OCI-LY3 (cell line): ENCODE measurements at regions not wholly inside any gene's neighbourhood (a gene's known extent, or its start where the extent isn't known, plus 50 kb on each side); places are given as distances from the start of the nearest gene placed in this dataset.

Source experiments
- H2AFZ ChIP-seq: fragments of 200-600, 300-600 bp; shearing (Covaris generic); 2 replicates; pipeline ENCODE4 v1.6.0; 2014; ENCODE audit warnings: antibody characterized with exemption, low read depth, low read length
- H3K27ac ChIP-seq: fragments of 200-600, 300-600 bp; sonication (generic); 2 replicates; pipeline ENCODE4 v1.5.1; 2014; ENCODE audit warnings: mild to moderate bottlenecking, low read length, moderate library complexity, mixed read lengths
- H3K27me3 ChIP-seq: fragments of 200-600, 300-600 bp; sonication (generic); 2 replicates; pipeline ENCODE4 v1.6.1; 2014; ENCODE audit warnings: low read depth, low read length, mixed read lengths
- H3K36me3 ChIP-seq: fragments of 200-600, 300-600 bp; sonication (generic); replicated peaks from 2 replicates; pipeline ENCODE3; 2014; ENCODE audit warnings: low read depth, low read length, mixed read lengths
- H3K4me1 ChIP-seq: fragments of 300-600, 200-600 bp; sonication (generic); 2 replicates; pipeline ENCODE4 v1.6.1; 2014; ENCODE audit warnings: low read length, mixed read lengths
- H3K4me2 ChIP-seq: fragments of 200-600, 300-600 bp; sonication (generic); 2 replicates; pipeline ENCODE4 v1.6.1; 2014; ENCODE audit warnings: low read length, mixed read lengths
- H3K4me3 ChIP-seq: fragments of 300-600, 200-600 bp; sonication (generic); 2 replicates; pipeline ENCODE4 v1.5.1; 2014; ENCODE audit warnings: antibody characterized with exemption, mild to moderate bottlenecking, low read length, moderate library complexity
- H3K79me2 ChIP-seq: fragments of 300-600, 200-600 bp; shearing (Covaris generic); 2 replicates; pipeline ENCODE4 v1.6.1; 2014; ENCODE audit warnings: mild to moderate bottlenecking, low read length, mixed read lengths
- H3K9ac ChIP-seq: fragments of 300-600, 200-600 bp; shearing (Covaris generic); 2 replicates; pipeline ENCODE4 v1.6.0; 2014; ENCODE audit warnings: mild to moderate bottlenecking, low read length, moderate library complexity
- H3K9me3 ChIP-seq: fragments of 200-600, 300-600 bp; shearing (Covaris generic); 2 replicates; pipeline ENCODE4 v1.6.1; 2014; ENCODE audit warnings: low read length, mixed read lengths; ENCODE audit not compliant: insufficient read depth
- H4K20me1 ChIP-seq: fragments of 200-600, 300-600 bp; sonication (generic); 2 replicates; pipeline ENCODE4 v1.6.1; 2016; ENCODE audit warnings: low read length, mixed read lengths; ENCODE audit not compliant: insufficient read depth
- EZH2phosphoT487 ChIP-seq: fragments of 200-600 bp; shearing (Covaris generic); IDR thresholded peaks from 2 replicates; pipeline ENCODE4 v1.6.1; 2018; ENCODE audit warnings: antibody characterized with exemption, mixed run types, low read depth
- TF ChIP-seq, protein P1 (sequence below): fragments of 200-600, 300-600 bp; sonication (generic); IDR thresholded peaks from 2 replicates; pipeline ENCODE4 v1.5.1; 2014; ENCODE audit warnings: antibody characterized with exemption, low read length, low read depth

GRCh38 chr1:114330451-114330983 is 176.8 kb upstream of the SYT6 start:
- no peaks in the 10 kb centered on the region for H3K9me3 ChIP-seq
- H3K79me2 ChIP-seq = no peaks in the 10 kb centered on the region
- H3K27me3 ChIP-seq = no peaks in the 10 kb centered on the region; the same call in 1 of the 2 replicates
- no peaks in the 10 kb centered on the region for H3K4me1 ChIP-seq
- no peaks in the 10 kb centered on the region for H4K20me1 ChIP-seq
- H3K4me3 ChIP-seq = no peak overlapping the region
- no peak for TF ChIP-seq EZH2phosphoT487
- TF ChIP-seq, protein P1, sequence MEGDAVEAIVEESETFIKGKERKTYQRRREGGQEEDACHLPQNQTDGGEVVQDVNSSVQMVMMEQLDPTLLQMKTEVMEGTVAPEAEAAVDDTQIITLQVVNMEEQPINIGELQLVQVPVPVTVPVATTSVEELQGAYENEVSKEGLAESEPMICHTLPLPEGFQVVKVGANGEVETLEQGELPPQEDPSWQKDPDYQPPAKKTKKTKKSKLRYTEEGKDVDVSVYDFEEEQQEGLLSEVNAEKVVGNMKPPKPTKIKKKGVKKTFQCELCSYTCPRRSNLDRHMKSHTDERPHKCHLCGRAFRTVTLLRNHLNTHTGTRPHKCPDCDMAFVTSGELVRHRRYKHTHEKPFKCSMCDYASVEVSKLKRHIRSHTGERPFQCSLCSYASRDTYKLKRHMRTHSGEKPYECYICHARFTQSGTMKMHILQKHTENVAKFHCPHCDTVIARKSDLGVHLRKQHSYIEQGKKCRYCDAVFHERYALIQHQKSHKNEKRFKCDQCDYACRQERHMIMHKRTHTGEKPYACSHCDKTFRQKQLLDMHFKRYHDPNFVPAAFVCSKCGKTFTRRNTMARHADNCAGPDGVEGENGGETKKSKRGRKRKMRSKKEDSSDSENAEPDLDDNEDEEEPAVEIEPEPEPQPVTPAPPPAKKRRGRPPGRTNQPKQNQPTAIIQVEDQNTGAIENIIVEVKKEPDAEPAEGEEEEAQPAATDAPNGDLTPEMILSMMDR = no peak
- no peak overlapping the region for H3K9ac ChIP-seq
- no peak overlapping the region for H3K27ac ChIP-seq
- no peak overlapping the region for H2AFZ ChIP-seq
- H3K36me3 ChIP-seq = no peaks in the 10 kb centered on the region
- H3K4me2 ChIP-seq = no peak overlapping the region

DNA sequence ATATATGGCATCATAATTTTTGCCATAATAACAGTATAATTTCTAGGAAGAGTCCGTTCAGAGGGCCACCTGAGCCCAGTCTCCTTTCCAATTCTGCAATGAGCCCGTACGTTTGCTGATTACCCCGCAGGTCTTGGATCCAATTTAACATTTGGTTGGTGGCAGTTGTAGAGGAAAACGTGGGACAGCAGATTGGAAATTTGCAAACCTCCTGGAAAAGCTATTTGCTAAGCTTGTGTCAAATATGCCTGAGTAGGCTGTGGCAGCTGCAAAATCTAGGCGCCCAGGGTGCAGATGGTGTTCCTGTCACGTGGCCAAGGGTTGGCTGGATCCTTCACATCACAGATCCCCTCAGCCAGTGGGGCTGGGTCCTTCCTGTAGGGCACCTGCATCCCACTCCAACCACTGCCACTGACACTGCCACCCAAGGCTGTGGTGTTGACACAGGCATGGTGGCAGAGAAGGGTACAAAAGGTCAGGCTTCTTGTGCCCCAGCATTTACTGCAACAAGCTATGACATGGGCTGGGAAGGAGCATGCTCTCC is 174.8 kb upstream of the SYT6 start:
- no peaks in the 10 kb centered on the region for H3K9me3 ChIP-seq
- no peaks in the 10 kb centered on the region; the same call in 1 of the 2 replicates for H3K27me3 ChIP-seq
- H3K9ac ChIP-seq = no peak overlapping the region
- H3K27ac ChIP-seq = no peak overlapping the region
- H3K4me2 ChIP-seq = no peak overlapping the region
- H4K20me1 ChIP-seq = no peaks in the 10 kb centered on the region
- no peak overlapping the region for H2AFZ ChIP-seq
- H3K4me3 ChIP-seq = no peak overlapping the region
- no peaks in the 10 kb centered on the region for H3K79me2 ChIP-seq
- H3K36me3 ChIP-seq = no peaks in the 10 kb centered on the region
- TF ChIP-seq EZH2phosphoT487 = no peak
- TF ChIP-seq, protein P1 = no peak
- H3K4me1 ChIP-seq = no peaks in the 10 kb centered on the region

DNA sequence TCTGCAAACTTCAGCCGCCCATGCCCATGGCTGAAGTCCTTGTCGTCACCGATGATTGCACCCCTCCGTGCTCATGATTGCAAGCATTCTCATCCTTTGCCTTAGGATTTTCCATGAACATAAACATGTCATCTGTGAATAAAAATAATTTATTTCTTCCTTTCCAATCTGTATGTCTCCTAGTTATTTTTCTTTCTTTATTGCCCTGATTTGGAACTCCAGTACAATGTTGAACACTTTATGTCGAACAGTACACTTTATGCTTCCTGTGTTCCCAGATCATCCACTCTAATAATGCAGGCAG is 170.9 kb upstream of the SYT6 start:
- no peak overlapping the region for H3K27ac ChIP-seq
- H2AFZ ChIP-seq = no peak overlapping the region

GRCh38 chr1:114323959-114324661 is 170.4 kb upstream of the SYT6 start:
- Histone ChIP-seq H3K9me3 (no peaks in the 10 kb centered on the region), H3K79me2 (no peaks in the 10 kb centered on the region), H3K27ac (no peak overlapping the region), H2AFZ (no peak overlapping the region), H3K4me3 (no peak overlapping the region), H3K27me3 (no peaks in the 10 kb centered on the region), H3K36me3 (no peaks in the 10 kb centered on the region), H3K9ac (no peak overlapping the region), H4K20me1 (no peaks in the 10 kb centered on the region), H3K4me2 (no peak overlapping the region), H3K4me1 (no peaks in the 10 kb centered on the region)
- TF ChIP-seq, protein P1 = no peak
- no peak for TF ChIP-seq EZH2phosphoT487

More for the DNA sequence above, 170.9 kb upstream of the SYT6 start:
- H3K36me3 ChIP-seq = no peaks in the 10 kb centered on the region
- no peaks in the 10 kb centered on the region for H3K9me3 ChIP-seq
- H3K27me3 ChIP-seq = no peaks in the 10 kb centered on the region
- no peaks in the 10 kb centered on the region for H3K79me2 ChIP-seq
- TF ChIP-seq EZH2phosphoT487 = no peak
- TF ChIP-seq, protein P1 = no peak
- no peak overlapping the region for H3K4me2 ChIP-seq
- H3K4me3 ChIP-seq = no peak overlapping the region
- no peaks in the 10 kb centered on the region for H4K20me1 ChIP-seq
- H3K9ac ChIP-seq = no peak overlapping the region
- no peaks in the 10 kb centered on the region for H3K4me1 ChIP-seq
